Adrenal gland (tissue), 5 donors: ENCODE measurements at regions not wholly inside any gene's neighbourhood (a gene's known extent, or its start where the extent isn't known, plus 50 kb on each side); places are given as distances from the start of the nearest gene placed in this dataset.
"Not testable (repeated sequence)": the region's sequence is repeated elsewhere in the genome, so short reads cannot be mapped to it uniquely, and the experiment has no call there.

ENCODE experiments used
- POLR2A ChIP-seq, 2 donors: fragments of 450-650 bp; IDR thresholded peaks; one replicate each; pipeline ENCODE4 v1.6.1; 2017; ENCODE audit warnings: antibody characterized with exemption in 2 of 2, mild to moderate bottlenecking in 2 of 2, moderate library complexity in 1 of 2
- TF ChIP-seq, protein P1 (sequence below), 6 experiments: fragments of 450-650 bp in 4 of 6; fragments of 200-600 bp in 2 of 6; sonication (generic) in 1 of 6; IDR thresholded peaks; 1 replicate in 5 of 6; 2 replicates in 1 of 6; pipeline versions ENCODE4 v1.5.1 to v1.8.0; 2016 to 2021; ENCODE audit warnings: antibody characterized with exemption in 6 of 6, mild to moderate bottlenecking in 2 of 6, moderate library complexity in 1 of 6
- donor health status: DM: no; HTN: no; CAD: no.

DNA sequence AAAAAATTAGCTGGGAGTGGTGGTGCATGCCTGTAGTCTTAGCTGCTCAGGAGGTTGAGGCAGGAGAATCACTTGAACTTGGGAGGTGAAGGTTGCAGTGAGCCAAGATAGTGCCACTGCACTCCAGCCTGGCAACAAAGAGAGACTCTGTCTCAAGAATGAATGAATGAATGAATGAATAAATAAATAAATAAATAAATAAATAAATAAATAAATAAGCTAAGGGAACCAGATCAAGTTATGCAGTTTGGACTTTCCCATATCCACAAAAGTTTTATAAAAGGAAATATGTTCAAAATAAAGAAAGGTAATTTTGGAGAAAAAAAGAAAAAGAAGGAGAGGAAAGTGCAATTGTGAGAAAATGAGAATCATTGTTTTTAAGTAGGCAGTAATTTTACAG, 1414.1 kb upstream of the CDH18 start:
- TF ChIP-seq, protein P1, sequence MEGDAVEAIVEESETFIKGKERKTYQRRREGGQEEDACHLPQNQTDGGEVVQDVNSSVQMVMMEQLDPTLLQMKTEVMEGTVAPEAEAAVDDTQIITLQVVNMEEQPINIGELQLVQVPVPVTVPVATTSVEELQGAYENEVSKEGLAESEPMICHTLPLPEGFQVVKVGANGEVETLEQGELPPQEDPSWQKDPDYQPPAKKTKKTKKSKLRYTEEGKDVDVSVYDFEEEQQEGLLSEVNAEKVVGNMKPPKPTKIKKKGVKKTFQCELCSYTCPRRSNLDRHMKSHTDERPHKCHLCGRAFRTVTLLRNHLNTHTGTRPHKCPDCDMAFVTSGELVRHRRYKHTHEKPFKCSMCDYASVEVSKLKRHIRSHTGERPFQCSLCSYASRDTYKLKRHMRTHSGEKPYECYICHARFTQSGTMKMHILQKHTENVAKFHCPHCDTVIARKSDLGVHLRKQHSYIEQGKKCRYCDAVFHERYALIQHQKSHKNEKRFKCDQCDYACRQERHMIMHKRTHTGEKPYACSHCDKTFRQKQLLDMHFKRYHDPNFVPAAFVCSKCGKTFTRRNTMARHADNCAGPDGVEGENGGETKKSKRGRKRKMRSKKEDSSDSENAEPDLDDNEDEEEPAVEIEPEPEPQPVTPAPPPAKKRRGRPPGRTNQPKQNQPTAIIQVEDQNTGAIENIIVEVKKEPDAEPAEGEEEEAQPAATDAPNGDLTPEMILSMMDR (IDR thresholded peaks at IDR 0.05), result not testable (repeated sequence)
- TF ChIP-seq POLR2A (IDR thresholded peaks at IDR 0.05), result not testable (repeated sequence)
